Gastrocnemius medialis (tissue), 4 donors: ENCODE measurements at regions not wholly inside any gene's neighbourhood (a gene's known extent, or its start where the extent isn't known, plus 50 kb on each side); places are given as distances from the start of the nearest gene placed in this dataset.

Experiments used
- ATAC-seq, 2 donors: fragments of 150-250 bp; one replicate each; pipeline ENCODE4 v1.9.1; 2016
- DNase-seq, 2 donors: peaks; one replicate each; pipeline ENCODE4 v3.0.0-alpha.2; 2019
- H3K27ac ChIP-seq, 4 donors: fragments of 200-600 bp; sonication (generic); 1 replicate in 1 of 4; 2 replicates in 3 of 4; pipeline ENCODE4 v1.5.1; 2016 to 2018; ENCODE audit warnings: mild to moderate bottlenecking in 2 of 4, moderate library complexity in 1 of 4
- H3K27me3 ChIP-seq, 3 donors: fragments of 200-600 bp; sonication (generic) in 2 of 3; 1 replicate in 1 of 3; 2 replicates in 2 of 3; pipeline versions ENCODE4 v1.5.1 to v1.6.0; 2016 to 2019; ENCODE audit warnings: mild to moderate bottlenecking in 1 of 3, moderate library complexity in 1 of 3
- H3K36me3 ChIP-seq, 2 donors: fragments of 200-600 bp; sonication (generic) in 1 of 2; one replicate each; pipeline ENCODE4 v1.5.1; 2017 to 2018
- H3K4me1 ChIP-seq, 2 donors: fragments of 200-600 bp; sonication (generic) in 1 of 2; one replicate each; pipeline ENCODE4 v1.5.1; 2016 to 2017; ENCODE audit warnings: mild to moderate bottlenecking in 2 of 2
- H3K4me3 ChIP-seq, 4 donors: fragments of 200-600 bp; sonication (generic) in 3 of 4; 1 replicate in 1 of 4; 2 replicates in 3 of 4; pipeline ENCODE4 v1.5.1; 2016 to 2019; ENCODE audit warnings: mild to moderate bottlenecking in 2 of 4
- H3K9me3 ChIP-seq, 3 donors: fragments of 200-600 bp; sonication (generic) in 2 of 3; 1 replicate in 1 of 3; 2 replicates in 2 of 3; pipeline ENCODE4 v1.5.1; 2016 to 2019
- POLR2A ChIP-seq, 2 donors: fragments of 450-650 bp; IDR thresholded peaks; one replicate each; pipeline ENCODE4 v1.6.1; 2017; ENCODE audit warnings: antibody characterized with exemption in 2 of 2, mild to moderate bottlenecking in 2 of 2, moderate library complexity in 2 of 2
- in situ Hi-C, 4 donors: fragments of 200-750 bp; cut with MboI; loops; one replicate each; pipeline versions ENCODE4 v1.15.0 to v1.8.0; 2017; ENCODE audit warnings: low sequenced_read_pairs in 4 of 4
- intact Hi-C: fragments of 100-400 bp; cut with DNase I; formaldehyde crosslinking; loops from one replicate; pipeline ENCODE4 v1.15.1; 2023; ENCODE audit warnings: low total_unique reads
- TF ChIP-seq, protein P1 (sequence below), 5 experiments: fragments of 450-650 bp in 3 of 5; fragments of 200-600 bp in 2 of 5; sonication (generic) in 2 of 5; IDR thresholded peaks in 4 of 5; conservative IDR thresholded peaks in 1 of 5; 1 replicate in 4 of 5; 2 replicates in 1 of 5; pipeline ENCODE4 v1.5.1; 2016 to 2019; ENCODE audit warnings: antibody characterized with exemption in 5 of 5, mild to moderate bottlenecking in 3 of 5, moderate library complexity in 3 of 5

DNA sequence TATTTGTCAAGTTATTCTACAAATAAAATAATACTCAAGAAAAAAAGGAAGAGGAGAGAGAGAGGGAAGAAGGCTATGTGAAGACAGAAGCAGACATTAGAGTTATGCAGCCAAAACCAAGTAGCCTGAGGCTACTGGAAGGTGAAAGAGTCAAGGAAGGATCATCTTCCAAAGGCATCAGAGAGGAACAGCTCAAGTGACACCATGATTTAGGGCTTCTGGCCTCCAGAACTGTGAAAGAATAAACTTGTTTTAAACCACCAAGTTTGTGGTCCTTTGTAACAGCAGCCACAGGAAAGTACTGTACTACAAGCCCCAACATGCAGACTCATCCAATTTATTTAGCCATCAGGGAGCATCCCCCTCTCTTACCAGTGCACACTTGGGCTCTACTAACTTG lies 788.5 kb upstream of the LRRTM1 start:
- no peaks in the 10 kb centered on the region for H3K9me3 ChIP-seq
- no peak overlapping the region for H3K27ac ChIP-seq
- no peak for DNase-seq
- in situ Hi-C loops (no loop called here), intact Hi-C loops (no loop called here)
- no peak for ATAC-seq
- no peak overlapping the region for H3K4me3 ChIP-seq
- H3K4me1 ChIP-seq = no peaks in the 10 kb centered on the region
- H3K27me3 ChIP-seq = no peaks in the 10 kb centered on the region
- TF ChIP-seq, protein P1, sequence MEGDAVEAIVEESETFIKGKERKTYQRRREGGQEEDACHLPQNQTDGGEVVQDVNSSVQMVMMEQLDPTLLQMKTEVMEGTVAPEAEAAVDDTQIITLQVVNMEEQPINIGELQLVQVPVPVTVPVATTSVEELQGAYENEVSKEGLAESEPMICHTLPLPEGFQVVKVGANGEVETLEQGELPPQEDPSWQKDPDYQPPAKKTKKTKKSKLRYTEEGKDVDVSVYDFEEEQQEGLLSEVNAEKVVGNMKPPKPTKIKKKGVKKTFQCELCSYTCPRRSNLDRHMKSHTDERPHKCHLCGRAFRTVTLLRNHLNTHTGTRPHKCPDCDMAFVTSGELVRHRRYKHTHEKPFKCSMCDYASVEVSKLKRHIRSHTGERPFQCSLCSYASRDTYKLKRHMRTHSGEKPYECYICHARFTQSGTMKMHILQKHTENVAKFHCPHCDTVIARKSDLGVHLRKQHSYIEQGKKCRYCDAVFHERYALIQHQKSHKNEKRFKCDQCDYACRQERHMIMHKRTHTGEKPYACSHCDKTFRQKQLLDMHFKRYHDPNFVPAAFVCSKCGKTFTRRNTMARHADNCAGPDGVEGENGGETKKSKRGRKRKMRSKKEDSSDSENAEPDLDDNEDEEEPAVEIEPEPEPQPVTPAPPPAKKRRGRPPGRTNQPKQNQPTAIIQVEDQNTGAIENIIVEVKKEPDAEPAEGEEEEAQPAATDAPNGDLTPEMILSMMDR (IDR thresholded peaks at IDR 0.05 in 4 of 5, conservative IDR thresholded peaks at IDR 0.05 in 1 of 5) = no peak
- TF ChIP-seq POLR2A (IDR thresholded peaks at IDR 0.05) = no peak
- no peaks in the 10 kb centered on the region for H3K36me3 ChIP-seq

DNA sequence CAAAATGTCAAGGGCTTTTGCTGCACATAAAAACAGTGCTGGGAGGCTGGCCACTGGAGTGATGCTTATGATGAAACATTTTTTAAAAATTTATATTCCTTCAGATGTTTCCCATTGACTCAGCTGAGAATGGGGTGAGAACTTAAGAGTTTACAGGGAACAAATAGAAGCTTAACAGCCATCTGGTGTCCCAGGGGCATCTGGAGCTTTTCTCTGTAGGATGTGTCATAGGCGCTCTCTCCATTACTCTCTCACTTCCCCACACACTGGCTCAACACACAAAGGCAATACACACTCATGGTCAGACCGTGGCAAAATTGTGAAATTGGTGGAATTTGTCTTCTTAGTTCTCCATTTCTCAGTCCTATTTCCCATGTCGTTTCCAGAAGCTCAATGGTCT lies 783.1 kb upstream of the LRRTM1 start:
- TF ChIP-seq, protein P1 (IDR thresholded peaks at IDR 0.05 in 4 of 5, conservative IDR thresholded peaks at IDR 0.05 in 1 of 5) = no peak
- no peak for TF ChIP-seq POLR2A (IDR thresholded peaks at IDR 0.05)
- Histone ChIP-seq H3K4me3 (no peak overlapping the region), H3K36me3 (no peaks in the 10 kb centered on the region), H3K27ac (no peak overlapping the region), H3K4me1 (no peaks in the 10 kb centered on the region), H3K27me3 (no peaks in the 10 kb centered on the region), H3K9me3 (no peaks in the 10 kb centered on the region)
- DNase-seq (no peak), ATAC-seq (no peak)
- in situ Hi-C loops = no loop called here
- intact Hi-C loops = no loop called here

DNA sequence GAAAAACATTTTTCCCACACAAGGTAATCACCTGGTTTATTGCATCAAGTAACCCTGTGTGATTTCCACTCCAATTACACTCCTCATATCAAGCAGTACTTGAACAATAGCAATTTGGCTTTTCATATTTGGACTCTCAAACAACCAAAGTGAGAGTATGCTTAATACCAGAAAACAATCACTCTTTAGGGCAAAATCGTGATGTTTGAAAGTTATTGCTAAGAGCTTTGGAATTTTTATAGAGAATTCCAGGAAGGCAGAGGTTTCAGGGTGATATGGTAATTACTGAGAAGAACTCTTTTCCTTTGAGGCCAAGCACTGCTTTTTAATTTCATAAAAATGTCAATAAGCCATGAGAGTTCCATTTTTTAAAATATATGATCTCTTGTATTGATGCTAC lies 779.5 kb upstream of the LRRTM1 start:
- no peak for ATAC-seq
- Histone ChIP-seq H3K4me1 (no peaks in the 10 kb centered on the region), H3K9me3 (no peaks in the 10 kb centered on the region), H3K27ac (no peak overlapping the region), H3K27me3 (no peaks in the 10 kb centered on the region), H3K4me3 (no peak overlapping the region), H3K36me3 (no peaks in the 10 kb centered on the region)
- in situ Hi-C loops = no loop called here
- DNase-seq = no peak
- TF ChIP-seq, protein P1 (IDR thresholded peaks at IDR 0.05 in 4 of 5, conservative IDR thresholded peaks at IDR 0.05 in 1 of 5) = no peak
- TF ChIP-seq POLR2A (IDR thresholded peaks at IDR 0.05) = no peak
- intact Hi-C loops = no loop called here

DNA sequence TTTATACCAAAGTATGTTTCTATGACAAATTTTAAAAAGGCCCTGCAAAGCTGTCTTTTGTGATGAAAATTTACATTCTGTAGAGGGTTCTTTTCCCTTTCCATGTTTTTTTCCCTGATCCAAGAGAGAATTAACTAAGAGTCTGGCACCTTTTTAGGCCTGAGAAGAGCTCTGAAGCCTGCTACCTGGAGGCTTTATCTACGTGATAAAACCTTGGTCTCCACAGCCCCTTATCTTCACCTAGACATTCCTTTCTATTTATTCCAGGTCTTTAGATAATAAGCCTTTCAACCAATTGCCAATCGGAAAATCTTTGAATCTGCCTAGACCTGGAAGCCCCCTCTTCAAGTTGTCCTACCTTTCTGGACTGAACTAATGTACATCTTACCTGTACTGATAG lies 774.1 kb upstream of the LRRTM1 start:
- Histone ChIP-seq H3K4me1 (no peaks in the 10 kb centered on the region), H3K4me3 (no peak overlapping the region), H3K9me3 (no peaks in the 10 kb centered on the region), H3K27ac (no peak overlapping the region), H3K36me3 (no peaks in the 10 kb centered on the region), H3K27me3 (no peaks in the 10 kb centered on the region)
- TF ChIP-seq, protein P1 (IDR thresholded peaks at IDR 0.05 in 4 of 5, conservative IDR thresholded peaks at IDR 0.05 in 1 of 5) = no peak
- TF ChIP-seq POLR2A (IDR thresholded peaks at IDR 0.05) = no peak
- in situ Hi-C loops = no loop called here
- no peak for ATAC-seq
- intact Hi-C loops = no loop called here
- DNase-seq = no peak

DNA sequence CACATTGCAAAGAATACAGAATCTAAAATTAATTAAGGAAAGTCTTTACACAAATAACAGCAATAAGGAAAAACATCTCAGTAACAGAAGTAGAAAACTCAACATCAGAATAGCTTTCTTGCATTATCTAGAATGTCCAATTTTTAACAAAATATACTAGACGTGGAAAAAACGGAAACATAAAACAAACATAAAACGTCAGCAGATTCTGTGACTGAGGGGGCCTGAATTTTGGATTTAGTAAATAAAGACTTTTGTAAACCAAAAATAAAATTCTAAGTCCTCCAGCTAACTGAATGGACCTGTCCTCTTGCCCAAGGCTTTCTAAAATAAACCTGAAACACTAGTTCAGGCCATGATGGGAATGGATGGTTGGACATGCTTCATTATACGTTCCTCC lies 773.5 kb upstream of the LRRTM1 start:
- ATAC-seq (no peak), DNase-seq (no peak)
- Histone ChIP-seq H3K36me3 (no peaks in the 10 kb centered on the region), H3K9me3 (no peaks in the 10 kb centered on the region), H3K27me3 (no peaks in the 10 kb centered on the region), H3K4me1 (no peaks in the 10 kb centered on the region), H3K4me3 (no peak overlapping the region), H3K27ac (no peak overlapping the region)
- no peak for TF ChIP-seq POLR2A (IDR thresholded peaks at IDR 0.05)
- TF ChIP-seq, protein P1 (IDR thresholded peaks at IDR 0.05 in 4 of 5, conservative IDR thresholded peaks at IDR 0.05 in 1 of 5) = no peak
- intact Hi-C loops (no loop called here), in situ Hi-C loops (no loop called here)
